ENCODE measurements at regions not wholly inside any gene's neighbourhood (a gene's known extent, or its start where the extent isn't known, plus 50 kb on each side); places are given as distances from the start of the nearest gene placed in this dataset.
A peak's percentile ranks its signal among the peaks of the same experiment; 100 is the strongest.

DNA sequence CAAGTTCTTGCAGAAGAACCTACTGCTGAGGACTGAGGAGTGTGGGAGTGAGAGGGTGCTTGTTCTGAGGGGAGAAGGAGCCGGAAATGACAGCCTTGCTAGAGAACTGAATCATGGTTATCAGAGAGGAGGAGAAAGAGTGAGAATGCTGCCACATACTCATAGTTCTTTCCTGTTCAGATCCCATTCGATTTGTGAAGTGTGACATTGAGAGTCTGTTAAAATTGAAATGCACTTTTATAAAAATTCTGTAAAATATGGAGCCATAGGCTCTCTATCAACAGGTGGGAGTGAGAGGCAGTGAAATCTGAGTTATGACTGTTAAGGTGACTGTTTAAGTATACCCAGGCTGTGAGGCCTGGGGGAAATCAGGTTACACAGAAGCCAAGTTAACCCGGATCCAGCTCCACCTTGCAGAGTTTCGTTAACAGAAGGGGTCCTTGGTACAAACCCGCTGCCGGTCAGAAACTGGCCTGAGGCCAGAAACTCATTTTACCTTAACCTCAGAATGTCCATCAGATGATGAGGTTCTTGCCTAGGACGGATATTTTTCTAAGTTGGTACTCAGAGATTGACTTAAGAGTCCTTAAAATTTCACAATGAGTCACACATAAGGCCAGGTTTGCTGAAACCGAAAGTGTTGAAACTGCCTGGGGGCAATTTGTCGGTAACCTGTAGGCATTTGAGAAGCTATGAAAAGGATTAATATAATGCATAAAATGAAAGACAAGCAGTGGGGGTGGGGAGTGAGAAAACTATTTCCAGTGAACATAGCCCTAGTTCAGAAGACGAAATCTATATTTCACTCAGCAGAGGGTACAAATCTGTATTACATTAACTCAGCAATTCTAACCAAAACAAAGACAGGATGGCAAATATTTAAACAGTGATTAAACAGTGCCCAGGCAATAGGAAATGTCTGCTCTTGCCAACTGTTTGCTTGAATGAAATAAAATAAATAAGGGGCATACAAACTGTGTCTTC is 350.5 kb downstream of the KCNRG start:
- H3T11ph ChIP-seq (ENCODE audit: low read length): no peak overlapping the region
- Mint-ChIP-seq H3K27ac (peak overlapping the region in 1 of 3 experiments; percentile 20; a peak in 1 of 7 replicates), H3K27me3 (ENCODE audit: low read depth) (no peaks in the 10 kb centered on the region), H3K9me3 (no peaks in the 10 kb centered on the region; a peak in 1 of 5 replicates), H3K36me3 (ENCODE audit: insufficient read depth in 1 of 3, low read depth in 3 of 3) (no peaks in the 10 kb centered on the region), H3K4me3 (no peak overlapping the region), H3K4me1 (peaks cover 0 to 5% of the 10 kb centered on the region in 2 experiments; a peak in 1 of 4 replicates)
- no CpG with 5 or more reads among the region's 10 CpGs for WGBS (ENCODE audit: extremely low coverage, insufficient read length, low lambda C conversion rate)
- H3K79me1 ChIP-seq (ENCODE audit: insufficient read depth, low read depth, low read length, poor library complexity, severe bottlenecking): no peaks in the 10 kb centered on the region
- no peaks in the 10 kb centered on the region for H3K23me2 ChIP-seq (ENCODE audit: insufficient read length, low read depth, low read length, poor library complexity, severe bottlenecking)
- no peak overlapping the region for H4K8ac ChIP-seq (replicated peaks; ENCODE audit: insufficient read length, low read depth, low read length)
- no peak overlapping the region for H3K4me2 ChIP-seq (ENCODE audit: insufficient read depth, insufficient read length, low read length)
- H2BK12ac ChIP-seq (ENCODE audit: insufficient read length, low read depth, low read length): no peak overlapping the region
- H3K4me1 ChIP-seq (ENCODE audit: insufficient read depth, low read length): no peaks in the 10 kb centered on the region
- no peak overlapping the region for H2BK15ac ChIP-seq (ENCODE audit: low read depth, low read length)
- H3K4ac ChIP-seq (ENCODE audit: low read depth, low read length): no peak overlapping the region
- TF ChIP-seq, protein P1, sequence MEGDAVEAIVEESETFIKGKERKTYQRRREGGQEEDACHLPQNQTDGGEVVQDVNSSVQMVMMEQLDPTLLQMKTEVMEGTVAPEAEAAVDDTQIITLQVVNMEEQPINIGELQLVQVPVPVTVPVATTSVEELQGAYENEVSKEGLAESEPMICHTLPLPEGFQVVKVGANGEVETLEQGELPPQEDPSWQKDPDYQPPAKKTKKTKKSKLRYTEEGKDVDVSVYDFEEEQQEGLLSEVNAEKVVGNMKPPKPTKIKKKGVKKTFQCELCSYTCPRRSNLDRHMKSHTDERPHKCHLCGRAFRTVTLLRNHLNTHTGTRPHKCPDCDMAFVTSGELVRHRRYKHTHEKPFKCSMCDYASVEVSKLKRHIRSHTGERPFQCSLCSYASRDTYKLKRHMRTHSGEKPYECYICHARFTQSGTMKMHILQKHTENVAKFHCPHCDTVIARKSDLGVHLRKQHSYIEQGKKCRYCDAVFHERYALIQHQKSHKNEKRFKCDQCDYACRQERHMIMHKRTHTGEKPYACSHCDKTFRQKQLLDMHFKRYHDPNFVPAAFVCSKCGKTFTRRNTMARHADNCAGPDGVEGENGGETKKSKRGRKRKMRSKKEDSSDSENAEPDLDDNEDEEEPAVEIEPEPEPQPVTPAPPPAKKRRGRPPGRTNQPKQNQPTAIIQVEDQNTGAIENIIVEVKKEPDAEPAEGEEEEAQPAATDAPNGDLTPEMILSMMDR (conservative IDR thresholded peaks at IDR 0.05): no peak
- no peak overlapping the region for H2BK120ac ChIP-seq (ENCODE audit: low read depth, low read length, poor library complexity, severe bottlenecking)
- no peaks in the 10 kb centered on the region for H3K79me2 ChIP-seq (ENCODE audit: insufficient read depth, low read length)
- DNase-seq: no peak
- no peaks in the 10 kb centered on the region for H4K20me1 ChIP-seq (ENCODE audit: control insufficient read depth, insufficient read depth, insufficient read length)
- no peak overlapping the region for H3K9ac ChIP-seq (ENCODE audit: extremely low read depth, insufficient read length, low read length)
- no peak overlapping the region for H4K5ac ChIP-seq (ENCODE audit: insufficient read length, low read depth, low read length)
- H2AFZ ChIP-seq (ENCODE audit: low read length): no peak overlapping the region
- H4K91ac ChIP-seq (ENCODE audit: insufficient read length, low read depth, low read length): no peak overlapping the region
- H2BK20ac ChIP-seq (ENCODE audit: low read depth, low read length, poor library complexity, severe bottlenecking): no peak overlapping the region
- H3K14ac ChIP-seq (ENCODE audit: insufficient read depth, low read length): no peak overlapping the region
- no peaks in the 10 kb centered on the region for H3K27me3 ChIP-seq (ENCODE audit: insufficient read depth, low read length)
- no peak overlapping the region for H3K18ac ChIP-seq (ENCODE audit: insufficient read length, low read depth, low read length)
- H3K27ac ChIP-seq (ENCODE audit: insufficient read length, low read depth, low read length): no peak overlapping the region
- no peak overlapping the region for H2BK5ac ChIP-seq (ENCODE audit: insufficient read length, low read length)
- no peak overlapping the region for H3K56ac ChIP-seq (ENCODE audit: insufficient read length, low read depth, low read length)
- no peak overlapping the region for H2AK5ac ChIP-seq (ENCODE audit: insufficient read length, low read length)
- H3K9me3 ChIP-seq (ENCODE audit: control insufficient read depth, low read depth, low read length): no peaks in the 10 kb centered on the region
- no peak overlapping the region for H3K23ac ChIP-seq (ENCODE audit: insufficient read length, low read depth, low read length)

Measured in H9 (cell line).